Brain microvascular endothelial cell (primary cell): ENCODE measurements at regions not wholly inside any gene's neighbourhood (a gene's known extent, or its start where the extent isn't known, plus 50 kb on each side); places are given as distances from the start of the nearest gene placed in this dataset.
"Not testable (repeated sequence)": the region's sequence is repeated elsewhere in the genome, so short reads cannot be mapped to it uniquely, and the experiment has no call there.

ENCODE experiments used
- DNase-seq: peaks from one replicate; pipeline ENCODE4 v3.0.0-alpha.2; 2020
- H3K27ac ChIP-seq: fragments of 250-450 bp; sonication (Bioruptor Pico); 2 replicates; pipeline ENCODE4 v1.5.1; 2020; ENCODE audit warnings: mild to moderate bottlenecking, moderate library complexity
- H3K27me3 ChIP-seq: fragments of 250-450 bp; sonication (Bioruptor Pico); replicated peaks from 2 replicates; pipeline ENCODE4 v1.5.1; 2020; ENCODE audit warnings: mild to moderate bottlenecking
- H3K36me3 ChIP-seq: fragments of 250-450 bp; sonication (Bioruptor Pico); replicated peaks from 2 replicates; pipeline ENCODE4 v1.5.1; 2020; ENCODE audit warnings: mild to moderate bottlenecking
- H3K4me3 ChIP-seq: 2 replicates; pipeline ENCODE4 v1.5.1; 2011; ENCODE audit warnings: low read depth, mild to moderate bottlenecking, control low read depth, low read length, moderate library complexity
- CTCF ChIP-seq: IDR thresholded peaks from 2 replicates; pipeline ENCODE4 v1.5.1; 2011; ENCODE audit warnings: low read depth, mild to moderate bottlenecking, moderate library complexity, low read length, control low read depth, inconsistent platforms; ENCODE audit errors: missing control alignments
- in situ Hi-C: cut with HindIII; loops from 2 replicates; pipeline ENCODE4 v1.10.0; 2017; ENCODE audit warnings: low sequenced_read_pairs, low pct_ligation_motif_present

- in situ Hi-C loops: no loop called here
- no peaks in the 10 kb centered on the region for H3K36me3 ChIP-seq
Measured at GRCh38 chr13:87952377-87952776, 281.2 kb downstream of the SLITRK5 start.

GRCh38 chr13:87953381-87953780 lies 282.2 kb downstream of the SLITRK5 start:
- Histone ChIP-seq H3K4me3 (no peak overlapping the region), H3K27me3 (no peaks in the 10 kb centered on the region), H3K36me3 (no peaks in the 10 kb centered on the region), H3K27ac (no peak overlapping the region)
- in situ Hi-C loops: no loop called here
- no peak for DNase-seq
- TF ChIP-seq CTCF: no peak

More at GRCh38 chr13:87952377-87952776, 281.2 kb downstream of the SLITRK5 start:
- DNase-seq: no peak
- Histone ChIP-seq H3K4me3 (no peak overlapping the region), H3K27me3 (no peaks in the 10 kb centered on the region), H3K27ac (no peak overlapping the region)
- no peak for TF ChIP-seq CTCF

- no peaks in the 10 kb centered on the region for H3K36me3 ChIP-seq
- no peak for TF ChIP-seq CTCF
- in situ Hi-C loops: no loop called here
- H3K4me3 ChIP-seq: no peak overlapping the region
- no peak overlapping the region for H3K27ac ChIP-seq
- no peaks in the 10 kb centered on the region for H3K27me3 ChIP-seq
- no peak for DNase-seq
Measured at GRCh38 chr13:87954091-87954490, 282.9 kb downstream of the SLITRK5 start.

- no peak overlapping the region for H3K27ac ChIP-seq
- in situ Hi-C loops: no loop called here
- DNase-seq: no peak
- no peaks in the 10 kb centered on the region for H3K27me3 ChIP-seq
- TF ChIP-seq CTCF: no peak
- no peak overlapping the region for H3K4me3 ChIP-seq
- no peaks in the 10 kb centered on the region for H3K36me3 ChIP-seq
Measured at GRCh38 chr13:87961546-87961945, 290.4 kb downstream of the SLITRK5 start.

GRCh38 chr13:87972568-87972967 lies 301.4 kb downstream of the SLITRK5 start:
- Histone ChIP-seq H3K4me3 (no peak overlapping the region), H3K27me3 (no peaks in the 10 kb centered on the region), H3K36me3 (no peaks in the 10 kb centered on the region), H3K27ac (no peak overlapping the region)
- in situ Hi-C loops: no loop called here
- DNase-seq: no peak
- no peak for TF ChIP-seq CTCF

GRCh38 chr13:87975035-87975434 lies 303.9 kb downstream of the SLITRK5 start:
- Histone ChIP-seq H3K27me3 (no peaks in the 10 kb centered on the region), H3K36me3 (no peaks in the 10 kb centered on the region), H3K4me3 (no peak overlapping the region), H3K27ac (no peak overlapping the region)
- TF ChIP-seq CTCF: no peak
- DNase-seq: no peak
- in situ Hi-C loops: no loop called here

- in situ Hi-C loops, DNase-seq, H3K36me3 ChIP-seq, H3K27ac ChIP-seq, H3K27me3 ChIP-seq, H3K4me3 ChIP-seq: not testable (repeated sequence)
Measured at GRCh38 chr13:87976650-87977049, 305.5 kb downstream of the SLITRK5 start.
